GM23338 (cell line): ENCODE measurements at regions not wholly inside any gene's neighbourhood (a gene's known extent, or its start where the extent isn't known, plus 50 kb on each side); places are given as distances from the start of the nearest gene placed in this dataset.

Experiments used
- ATAC-seq: fragments of 200-7000 bp; cut with Tn5 transposase; 3 replicates; pipeline ENCODE4 v1.9.1; 2020
- DNase-seq: peaks from one replicate; pipeline ENCODE4 v3.0.0-alpha.2; 2015; ENCODE audit warnings: low spot score
- H2AFZ ChIP-seq: fragments of 200-600 bp; sonication (generic); 2 replicates; pipeline ENCODE4 v1.8.0; 2016; ENCODE audit warnings: antibody characterized with exemption, mild to moderate bottlenecking, moderate library complexity
- H3F3A ChIP-seq: fragments of 200-600 bp; sonication (generic); replicated peaks from 2 replicates; pipeline ENCODE4 v1.8.0; 2017; ENCODE audit warnings: antibody characterized with exemption, mixed run types, low read depth
- H3K27ac ChIP-seq: fragments of 200-600 bp; sonication (generic); 2 replicates; pipeline ENCODE4 v1.6.1; 2016; ENCODE audit warnings: low read depth
- H3K27me3 ChIP-seq: fragments of 200-600 bp; sonication (generic); 2 replicates; pipeline ENCODE4 v1.8.0; 2016; ENCODE audit warnings: mild to moderate bottlenecking, mixed run types, moderate library complexity; ENCODE audit not compliant: insufficient read depth
- H3K36me3 ChIP-seq: fragments of 200-600 bp; sonication (generic); 2 replicates; pipeline ENCODE4 v1.8.0; 2016; ENCODE audit warnings: mild to moderate bottlenecking; ENCODE audit not compliant: insufficient read depth
- H3K4me1 ChIP-seq: fragments of 200-600 bp; sonication (generic); 2 replicates; pipeline ENCODE4 v1.8.0; 2016; ENCODE audit warnings: mild to moderate bottlenecking, moderate library complexity; ENCODE audit not compliant: insufficient read depth
- H3K4me2 ChIP-seq: fragments of 200-600 bp; sonication (generic); 2 replicates; pipeline ENCODE4 v1.7.1; 2017; ENCODE audit warnings: mixed run types
- H3K4me3 ChIP-seq: fragments of 200-600 bp; sonication (generic); 2 replicates; pipeline ENCODE4 v1.6.1; 2016; ENCODE audit warnings: mixed run types
- H3K79me2 ChIP-seq: fragments of 200-600 bp; sonication (generic); replicated peaks from 2 replicates; pipeline ENCODE4 v1.8.0; 2017; ENCODE audit warnings: mild to moderate bottlenecking; ENCODE audit not compliant: insufficient read depth
- H3K9me2 ChIP-seq: fragments of 200-600 bp; sonication (generic); 2 replicates; pipeline ENCODE4 v1.8.0; 2017; ENCODE audit not compliant: insufficient read depth
- H4K20me1 ChIP-seq: fragments of 200-600 bp; sonication (generic); replicated peaks from 2 replicates; pipeline ENCODE4 v1.8.0; 2017; ENCODE audit warnings: mild to moderate bottlenecking; ENCODE audit not compliant: insufficient read depth
- H3K27ac Mint-ChIP-seq: 2 replicates; pipeline ENCODE4 v1.8.0; 2020; ENCODE audit warnings: inconsistent platforms, mild to moderate bottlenecking, moderate library complexity, mixed read lengths
- H3K27me3 Mint-ChIP-seq: 3 replicates; pipeline ENCODE4 v1.8.0; 2022; ENCODE audit warnings: low read depth, mild to moderate bottlenecking, moderate library complexity, mixed read lengths, inconsistent platforms; ENCODE audit not compliant: insufficient read depth, poor library complexity
- H3K36me3 Mint-ChIP-seq: 3 replicates; pipeline ENCODE4 v1.8.0; 2021; ENCODE audit warnings: low read depth, mild to moderate bottlenecking, inconsistent platforms, moderate library complexity, mixed read lengths
- H3K4me1 Mint-ChIP-seq: 3 replicates; pipeline ENCODE4 v1.8.0; 2020; ENCODE audit warnings: mild to moderate bottlenecking, inconsistent platforms, mixed read lengths
- H3K4me3 Mint-ChIP-seq: 3 replicates; pipeline ENCODE4 v1.8.0; 2021; ENCODE audit warnings: moderate library complexity, mild to moderate bottlenecking, inconsistent platforms, mixed read lengths
- H3K9me3 Mint-ChIP-seq: 3 replicates; pipeline ENCODE4 v1.8.0; 2020; ENCODE audit warnings: moderate library complexity, mild to moderate bottlenecking, inconsistent platforms, mixed read lengths
- CREB1 ChIP-seq: fragments of 250-450 bp; sonication (Bioruptor Pico); IDR thresholded peaks from 2 replicates; pipeline ENCODE4 v1.5.0; 2020; ENCODE audit warnings: low read depth, mild to moderate bottlenecking, moderate library complexity
- CTCF ChIP-seq, 2 experiments: fragments of 200-600 bp in 1 of 2; sonication (generic) in 1 of 2; conservative IDR thresholded peaks; 2 replicates each; pipeline versions ENCODE4 v1.5.1 to v1.6.1; 2016 to 2017; ENCODE audit warnings: antibody characterized with exemption in 2 of 2, low read depth in 2 of 2, mild to moderate bottlenecking in 2 of 2, moderate library complexity in 1 of 2
- ETS1 ChIP-seq: IDR thresholded peaks from 2 replicates; pipeline ENCODE4 v1.6.1; 2016; ENCODE audit warnings: antibody characterized with exemption
- EZH2 ChIP-seq: fragments of 200-600 bp; sonication (generic); IDR thresholded peaks from one replicate; pipeline ENCODE4 v1.8.0; 2017; ENCODE audit warnings: antibody characterized with exemption, mild to moderate bottlenecking, low read depth; ENCODE audit not compliant: unreplicated experiment
- EZH2phosphoT487 ChIP-seq: fragments of 200-600 bp; sonication (generic); IDR thresholded peaks from one replicate; pipeline ENCODE4 v1.8.1; 2018; ENCODE audit warnings: antibody characterized with exemption; ENCODE audit not compliant: unreplicated experiment
- JUNB ChIP-seq: IDR thresholded peaks from one replicate; pipeline ENCODE4 v1.6.1; 2016; ENCODE audit warnings: antibody characterized with exemption; ENCODE audit not compliant: unreplicated experiment
- NANOG ChIP-seq: IDR thresholded peaks from 2 replicates; pipeline ENCODE4 v1.6.1; 2016; ENCODE audit warnings: antibody characterized with exemption, borderline replicate concordance
- POLR2AphosphoS5 ChIP-seq: IDR thresholded peaks from 2 replicates; pipeline ENCODE4 v1.6.1; 2016; ENCODE audit warnings: antibody characterized with exemption, low read depth
- REST ChIP-seq: IDR thresholded peaks from one replicate; pipeline ENCODE4 v1.6.1; 2018; ENCODE audit warnings: antibody characterized with exemption; ENCODE audit not compliant: unreplicated experiment
- STAT1 ChIP-seq: IDR thresholded peaks from one replicate; pipeline ENCODE4 v1.6.1; 2016; ENCODE audit warnings: antibody characterized with exemption; ENCODE audit not compliant: unreplicated experiment
- ZNF114 ChIP-seq: fragments of 250-450 bp; sonication (Bioruptor Pico); IDR thresholded peaks from 2 replicates; pipeline ENCODE4 v1.5.0; 2020; ENCODE audit warnings: mild to moderate bottlenecking, moderate library complexity
- ZNF331 ChIP-seq: fragments of 250-450 bp; sonication (Bioruptor Pico); IDR thresholded peaks from 2 replicates; pipeline ENCODE4 v1.5.0; 2020; ENCODE audit warnings: low read depth, mild to moderate bottlenecking, moderate library complexity
- ZNF462 ChIP-seq: fragments of 250-450 bp; sonication (Bioruptor Pico); IDR thresholded peaks from 2 replicates; pipeline ENCODE4 v1.5.0; 2020; ENCODE audit warnings: mild to moderate bottlenecking, moderate library complexity

- H3K27ac ChIP-seq = no peak overlapping the region
- no peak for TF ChIP-seq ZNF462 (CRISPR knock-in tag)
- TF ChIP-seq POLR2AphosphoS5 = no peak
- no peak for TF ChIP-seq ETS1
- no peak for TF ChIP-seq CREB1 (CRISPR knock-in tag)
- no peak for TF ChIP-seq EZH2
- no peak for TF ChIP-seq STAT1
- TF ChIP-seq EZH2phosphoT487 = no peak
- no peak for TF ChIP-seq ZNF331 (CRISPR knock-in tag)
- TF ChIP-seq NANOG = no peak
- TF ChIP-seq REST = no peak
- no peak for TF ChIP-seq JUNB
- no peak for TF ChIP-seq CTCF (conservative IDR thresholded peaks at IDR 0.05; ENCODE audit: low read depth in 2 of 2)
- no peak for TF ChIP-seq ZNF114 (CRISPR knock-in tag)
These were observed 263.4 kb upstream of the PITX2 start for GRCh38 chr4:110886270-110886669.

More at GRCh38 chr4:110886270-110886669, 263.4 kb upstream of the PITX2 start:
- Mint-ChIP-seq H3K27ac (no peak overlapping the region), H3K4me3 (no peak overlapping the region), H3K36me3 (no peaks in the 10 kb centered on the region), H3K27me3 (no peaks in the 10 kb centered on the region), H3K9me3 (no peaks in the 10 kb centered on the region), H3K4me1 (no peaks in the 10 kb centered on the region)
- Histone ChIP-seq H3K79me2 (no peaks in the 10 kb centered on the region), H3K9me2 (no peaks in the 10 kb centered on the region), H3K4me1 (no peaks in the 10 kb centered on the region), H3F3A (no peaks in the 10 kb centered on the region), H3K27me3 (no peaks in the 10 kb centered on the region), H4K20me1 (no peaks in the 10 kb centered on the region), H2AFZ (no peak overlapping the region), H3K36me3 (no peaks in the 10 kb centered on the region), H3K4me2 (no peak overlapping the region), H3K4me3 (no peak overlapping the region)
- no peak for ATAC-seq
- DNase-seq = no peak
